ENCODE measurements at regions not wholly inside any gene's neighbourhood (a gene's known extent, or its start where the extent isn't known, plus 50 kb on each side); places are given as distances from the start of the nearest gene placed in this dataset.

GRCh38 chr6:47131773-47132172 lies 89.6 kb upstream of the ADGRF1 start:
- Histone ChIP-seq H3K27me3 (ENCODE audit: control insufficient read depth, insufficient read depth, low read length) (no peaks in the 10 kb centered on the region), H3K4me3 (ENCODE audit: low read depth in 2 of 2, low read length in 2 of 2) (no peak overlapping the region), H3K27ac (ENCODE audit: low read length) (peak overlapping the region; percentile 68), H3K36me3 (ENCODE audit: control insufficient read depth, insufficient read depth, low read length) (no peaks in the 10 kb centered on the region), H3K9me3 (ENCODE audit: control insufficient read depth, insufficient read depth, low read depth, low read length) (no peaks in the 10 kb centered on the region), H3K4me1 (ENCODE audit: control insufficient read depth, insufficient read depth, low read length) (peaks cover 85% of the 10 kb centered on the region)
- BruUV-seq (replicated peaks): no TSS peak
- ChIA-PET CTCF (no interaction called here), POLR2A (interaction anchor here (0.7 kb wide), 1 partner anchor 28 kb away, joined by 6 read pairs; no protein-coding TSS in a partner anchor)
- ATAC-seq: no peak
- no peak for TF ChIP-seq TCF7L2 (IDR thresholded peaks at IDR 0.05; ENCODE audit: low read depth, low read length)
- TF ChIP-seq REST (IDR thresholded peaks at IDR 0.05; ENCODE audit: insufficient read depth in 1 of 2, low read depth in 2 of 2, low read length in 1 of 2): peak in 1 of 2 experiments; percentile 23; a peak in 1 of 4 replicates
- intact Hi-C loops (cut with micrococcal nuclease; ENCODE audit: unreplicated experiment): no loop called here
- DNase-seq (ENCODE audit: low read depth, low spot score): no peak
- in situ Hi-C loops (cut with HindIII; ENCODE audit: low pct_unique_long_range_greater_than_20kb, low sequenced_read_pairs): no loop called here

- in situ Hi-C loops (cut with HindIII; ENCODE audit: low pct_unique_long_range_greater_than_20kb, low sequenced_read_pairs): no loop called here
- Histone ChIP-seq H3K4me3 (ENCODE audit: low read depth in 2 of 2, low read length in 2 of 2) (no peak overlapping the region), H3K36me3 (ENCODE audit: control insufficient read depth, insufficient read depth, low read length) (no peaks in the 10 kb centered on the region), H3K27me3 (ENCODE audit: control insufficient read depth, insufficient read depth, low read length) (no peaks in the 10 kb centered on the region), H3K4me1 (ENCODE audit: control insufficient read depth, insufficient read depth, low read length) (peaks cover 73% of the 10 kb centered on the region), H3K27ac (ENCODE audit: low read length) (peak overlapping the region; percentile 68), H3K9me3 (ENCODE audit: control insufficient read depth, insufficient read depth, low read depth, low read length) (no peaks in the 10 kb centered on the region)
- ChIA-PET CTCF (no interaction called here), POLR2A (interaction anchor here (0.6 kb wide), 1 partner anchor 23 kb away, joined by 3 read pairs; no protein-coding TSS in a partner anchor)
- intact Hi-C loops (cut with micrococcal nuclease; ENCODE audit: unreplicated experiment): no loop called here
- TF ChIP-seq REST (IDR thresholded peaks at IDR 0.05; ENCODE audit: insufficient read depth in 1 of 2, low read depth in 2 of 2, low read length in 1 of 2) (no peak), POLR2AphosphoS5 (IDR thresholded peaks at IDR 0.05; ENCODE audit: low read depth, low read length) (no peak), TCF7L2 (IDR thresholded peaks at IDR 0.05; ENCODE audit: low read depth, low read length) (no peak), CTCF (IDR thresholded peaks at IDR 0.05) (no peak), SIN3A (IDR thresholded peaks at IDR 0.05; ENCODE audit: borderline replicate concordance, insufficient read depth, low read depth, low read length) (no peak)
- BruUV-seq (replicated peaks): no TSS peak
- ATAC-seq (no peak), DNase-seq (ENCODE audit: low read depth, low spot score) (no peak)
These were observed 88.0 kb upstream of the ADGRF1 start for GRCh38 chr6:47130086-47130485.
